RKO (cell line): ENCODE measurements at regions not wholly inside any gene's neighbourhood (a gene's known extent, or its start where the extent isn't known, plus 50 kb on each side); places are given as distances from the start of the nearest gene placed in this dataset.
A peak's percentile ranks its signal among the peaks of the same experiment; 100 is the strongest.

Experiments used
- DNase-seq: peaks from one replicate; pipeline ENCODE4 v3.0.0-alpha.2; 2016; ENCODE audit warnings: low spot score

DNA sequence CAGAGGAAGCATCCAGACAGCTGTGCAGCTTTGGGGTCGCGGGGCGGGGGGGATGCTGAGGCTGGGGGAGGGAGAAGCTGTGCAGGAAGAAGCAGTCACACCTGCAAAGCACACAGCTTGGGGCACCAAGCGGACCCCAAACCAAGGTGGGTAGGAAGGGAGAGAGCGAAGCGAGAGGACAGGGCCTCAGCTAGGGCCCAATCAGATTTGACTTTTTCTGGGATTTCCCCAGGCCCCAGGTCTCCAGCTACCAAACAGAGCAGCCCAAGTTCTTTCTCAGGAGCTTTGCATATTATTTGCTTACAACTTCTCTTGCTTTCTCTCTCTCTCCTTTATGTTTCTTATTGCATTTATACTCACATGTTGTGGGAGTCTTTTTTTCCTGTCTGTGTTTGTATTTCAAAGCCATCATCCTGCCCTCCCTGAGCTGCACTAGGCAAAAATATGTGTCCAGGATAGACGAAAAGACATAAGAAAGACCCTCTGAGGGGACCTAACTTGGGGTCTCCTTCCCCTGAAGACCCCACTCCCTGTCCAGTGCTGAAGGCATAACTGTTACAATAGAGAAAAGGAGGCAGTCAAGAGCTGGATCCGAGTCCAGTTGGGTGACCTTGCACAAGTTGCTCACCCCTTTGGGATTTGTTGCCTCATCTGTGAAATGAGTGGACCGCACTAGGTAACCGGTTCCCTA, 50.6 kb upstream of the SMNDC1 start:
- peak; percentile 69 for DNase-seq

GRCh38 chr10:110355922-110356627, 51.4 kb upstream of the SMNDC1 start:
- peak; percentile 77 for DNase-seq

DNA sequence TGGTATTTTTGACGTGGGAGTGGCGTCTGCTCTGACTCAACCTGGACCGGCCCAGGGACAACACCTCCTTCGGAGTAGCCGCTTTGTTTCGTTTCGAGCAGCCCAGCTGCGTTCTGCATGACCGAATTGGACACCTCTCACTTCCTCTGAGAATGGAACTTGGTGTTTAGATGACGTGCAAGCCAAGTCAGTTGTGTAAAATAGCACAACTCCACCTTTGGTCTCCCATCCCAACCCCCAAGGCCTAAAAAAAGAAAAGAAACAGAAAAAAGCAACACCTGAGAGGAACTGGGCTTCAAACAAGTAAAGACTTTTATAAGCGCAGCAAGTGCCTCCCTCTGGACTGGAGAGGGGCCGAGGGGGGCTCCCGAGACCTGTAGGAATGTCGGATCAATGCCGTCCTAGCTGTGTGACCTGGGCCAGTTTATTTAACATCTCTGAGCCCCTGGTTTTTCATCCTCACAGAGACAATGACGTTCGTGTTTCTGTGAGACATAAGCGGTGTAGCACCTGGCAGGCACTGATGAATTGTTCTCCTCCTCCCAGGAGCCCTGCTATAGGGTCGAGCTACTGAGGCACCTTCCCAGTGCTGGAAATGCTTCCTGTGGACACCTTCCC, 52.0 kb upstream of the SMNDC1 start:
- peak; percentile 96 for DNase-seq

- DNase-seq: peak; percentile 98
Observed at GRCh38 chr10:110357252-110357780, 52.6 kb upstream of the SMNDC1 start.

DNA sequence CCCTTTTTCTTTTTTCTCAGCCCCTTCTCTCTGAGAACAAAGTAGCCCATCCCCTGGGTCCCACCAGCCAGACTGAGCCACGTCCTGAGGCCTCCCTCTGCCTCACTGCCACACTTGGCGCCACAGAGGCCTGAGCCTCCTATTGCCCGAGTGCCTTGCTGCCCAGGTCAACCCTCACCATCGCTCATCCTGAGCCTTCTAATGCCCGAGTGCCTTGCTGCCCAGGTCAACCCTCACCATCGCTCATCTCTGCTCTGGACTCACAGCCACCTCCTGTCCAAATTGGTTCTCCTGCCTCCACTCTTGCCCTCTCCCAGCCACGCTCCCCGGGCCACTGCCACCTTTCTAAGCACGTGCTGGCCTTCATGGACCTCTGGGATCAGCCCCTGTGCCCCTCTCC, 53.2 kb upstream of the SMNDC1 start:
- no peak for DNase-seq

DNA sequence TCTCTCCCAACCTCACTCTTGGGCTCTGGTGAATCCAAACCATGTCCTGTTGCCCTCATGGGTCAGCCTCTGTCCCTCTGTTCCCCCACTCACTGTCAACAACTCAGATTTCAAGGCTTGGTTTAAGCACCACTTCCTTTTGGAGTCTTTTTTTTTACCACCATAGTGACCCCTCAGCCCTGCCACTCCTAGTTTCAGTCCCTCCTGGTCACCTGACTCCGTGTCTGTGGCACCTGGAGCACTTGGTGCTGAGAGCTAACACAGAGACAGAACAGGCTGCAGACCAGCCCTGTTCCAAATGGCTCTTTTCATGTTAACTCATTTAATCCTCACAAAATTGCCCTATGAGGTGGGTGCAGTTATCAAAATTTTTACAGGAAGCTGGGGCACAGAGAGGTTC, 53.6 kb upstream of the SMNDC1 start:
- no peak for DNase-seq

DNA sequence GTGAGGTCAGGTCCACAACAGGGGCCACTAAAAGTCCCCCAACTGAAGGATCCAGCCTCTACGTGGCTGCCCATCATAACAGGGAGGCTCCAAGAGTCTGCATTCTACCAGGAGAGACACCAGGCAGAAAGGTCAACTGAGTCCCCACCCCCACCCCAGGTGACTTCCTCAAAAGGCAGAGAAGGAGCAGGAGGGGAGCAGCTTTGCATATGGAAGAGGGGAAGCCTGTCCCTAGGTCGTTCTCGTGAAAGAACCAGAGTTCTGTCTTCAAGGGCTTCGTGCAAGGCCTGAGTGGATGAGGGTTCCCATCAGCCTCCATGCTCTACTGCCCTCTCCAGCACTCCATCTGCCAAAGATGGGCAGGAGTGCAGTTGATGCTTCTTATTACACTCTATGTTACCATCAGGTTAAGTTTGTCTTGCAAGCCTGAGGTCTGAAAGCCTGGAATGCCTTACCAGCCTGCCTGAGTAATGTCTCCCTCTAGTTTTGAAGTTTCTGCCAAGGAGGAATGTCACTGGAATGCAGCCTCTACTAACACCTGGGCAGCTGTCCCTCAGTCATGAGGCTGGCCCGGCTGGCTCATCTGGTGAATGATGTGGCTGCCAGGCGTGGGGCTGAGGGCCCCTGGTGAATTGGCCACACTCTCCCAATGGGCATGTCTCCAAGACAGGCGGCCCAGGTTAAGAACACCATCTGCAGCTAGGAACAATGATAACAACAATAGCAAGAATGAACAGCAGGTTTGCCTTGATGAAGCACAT, 54.3 kb upstream of the SMNDC1 start:
- DNase-seq: peak; percentile 63

- peak; percentile 30 for DNase-seq
Observed at GRCh38 chr10:110360857-110361474, 56.2 kb upstream of the SMNDC1 start.

DNA sequence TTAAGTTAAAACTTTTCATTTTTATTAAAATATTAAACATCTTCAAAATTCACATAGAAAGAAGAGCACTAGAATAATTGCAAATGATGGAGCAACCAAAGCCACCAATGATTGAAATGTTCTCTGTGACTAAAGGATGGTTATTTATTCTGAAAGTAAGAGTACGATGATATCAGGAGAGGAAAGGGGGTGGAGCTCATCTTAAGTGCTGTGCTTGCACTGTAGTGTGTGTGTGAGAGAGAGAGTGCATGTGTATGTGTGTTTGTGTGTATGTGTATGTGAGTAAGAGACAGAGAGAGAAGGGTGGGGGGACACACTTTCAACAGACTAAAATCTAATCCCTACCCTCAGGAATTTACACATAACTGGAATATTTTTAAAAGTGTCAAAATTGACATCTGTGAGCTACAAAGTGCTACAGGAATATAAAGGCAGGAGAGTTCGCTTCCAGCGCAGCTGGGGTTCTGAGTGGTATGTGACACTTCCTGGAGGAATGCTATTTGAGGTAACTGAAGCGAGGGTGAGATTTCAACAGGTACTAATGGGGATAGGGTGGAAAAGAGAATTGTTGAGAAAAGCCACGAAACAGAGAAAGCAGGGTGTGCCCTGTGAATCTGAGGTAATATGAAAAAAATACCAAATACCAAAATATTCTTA, 57.2 kb upstream of the SMNDC1 start:
- no peak for DNase-seq

DNA sequence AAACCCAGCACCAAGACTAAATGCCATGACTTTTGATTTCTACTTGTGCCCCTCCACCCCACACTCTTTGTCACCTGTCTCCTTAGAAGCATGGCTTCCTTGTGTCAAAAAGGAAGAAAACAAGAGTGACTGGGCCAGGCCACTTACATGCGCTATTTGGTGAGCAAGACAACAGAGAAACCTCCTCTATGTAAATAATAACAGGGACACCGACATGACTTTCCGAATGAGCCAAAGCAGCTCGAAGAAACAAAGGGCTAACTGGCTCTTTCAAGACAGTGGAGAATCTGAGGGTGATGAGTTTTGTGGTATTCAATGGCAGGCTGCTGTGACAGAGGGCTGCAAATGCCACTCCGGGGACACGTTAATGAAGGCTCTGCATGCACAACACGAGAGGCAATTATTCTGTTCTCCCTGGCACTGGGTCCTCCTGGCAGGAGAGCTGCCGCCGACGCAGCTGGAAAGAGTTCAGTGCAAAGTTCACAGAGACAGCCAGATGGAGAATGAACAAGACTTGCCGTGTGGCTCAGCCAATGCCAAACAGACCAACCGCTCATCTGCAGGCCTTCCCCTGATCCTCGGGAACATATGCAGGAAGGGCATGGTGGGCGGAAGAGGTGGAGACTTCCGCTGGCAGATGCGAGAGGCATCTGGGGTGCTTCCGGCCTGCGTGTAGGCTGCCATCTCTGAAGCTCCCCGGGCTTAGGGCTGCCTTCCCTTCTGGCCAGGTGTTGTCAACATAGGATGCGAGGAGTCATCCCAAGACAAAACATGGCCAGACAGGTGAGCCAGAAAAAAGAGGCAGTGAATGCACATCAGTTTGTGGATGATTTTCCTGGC, 59.1 kb upstream of the SMNDC1 start:
- no peak for DNase-seq

GRCh38 chr10:110364531-110364937, 59.8 kb upstream of the SMNDC1 start:
- no peak for DNase-seq

DNA sequence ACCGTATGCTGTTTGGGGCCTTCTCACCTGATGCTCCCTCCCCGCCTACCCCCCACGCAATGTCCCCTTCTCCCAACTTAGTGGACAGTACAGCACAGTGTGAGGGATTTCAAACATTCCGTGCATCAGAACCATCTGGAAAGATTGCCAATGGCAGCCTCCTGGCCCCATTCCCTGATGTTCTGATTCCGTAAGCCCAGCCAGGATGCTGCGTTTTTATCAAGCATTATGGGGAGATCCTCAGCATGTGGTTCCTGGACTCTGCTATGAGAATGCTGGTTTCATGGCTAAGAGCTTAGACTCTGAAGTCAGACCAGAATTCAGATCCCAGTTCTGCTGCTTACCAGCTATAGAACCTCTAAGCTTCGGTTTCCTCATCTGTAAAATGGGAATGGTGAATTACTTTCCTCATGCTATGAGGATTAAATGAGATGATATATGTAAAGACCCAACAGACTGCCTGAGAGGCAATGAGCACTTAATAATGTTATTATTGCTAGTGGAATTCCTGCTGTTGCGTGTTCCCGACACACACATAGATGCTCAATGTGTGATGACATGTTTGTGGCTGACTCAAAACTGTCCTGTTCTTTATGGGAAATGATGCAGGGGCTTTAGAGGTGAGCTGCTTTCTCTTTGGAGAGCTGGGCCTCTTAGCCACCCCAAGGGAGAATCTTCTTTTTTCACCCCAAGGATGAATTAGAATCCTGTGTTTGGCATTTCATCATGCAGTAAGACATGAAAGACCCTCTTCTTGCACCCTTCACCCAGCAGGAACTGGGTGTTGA, 60.8 kb upstream of the SMNDC1 start:
- DNase-seq: no peak

GRCh38 chr10:110366635-110367034, 61.9 kb upstream of the SMNDC1 start:
- DNase-seq: no peak

DNA sequence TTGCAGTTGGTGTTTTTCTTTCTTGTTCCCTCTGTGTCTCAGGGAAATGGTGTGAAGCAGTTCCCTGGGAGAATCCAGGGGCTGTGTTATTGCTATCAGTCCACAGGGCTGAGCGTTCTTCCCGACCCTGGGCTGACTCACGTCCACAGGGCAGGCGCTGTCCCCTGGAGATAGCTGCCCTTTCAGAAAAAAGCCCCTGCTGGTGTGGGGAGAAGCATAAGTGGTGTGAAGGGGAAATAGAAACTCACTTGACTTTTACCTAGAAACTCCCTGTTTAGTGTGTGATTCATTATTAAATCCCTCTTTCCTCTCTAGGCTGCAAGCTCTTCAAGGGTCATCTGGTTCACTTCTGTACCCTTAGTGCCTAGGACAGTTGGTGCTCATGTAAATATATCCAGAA, 63.3 kb upstream of the SMNDC1 start:
- no peak for DNase-seq

DNA sequence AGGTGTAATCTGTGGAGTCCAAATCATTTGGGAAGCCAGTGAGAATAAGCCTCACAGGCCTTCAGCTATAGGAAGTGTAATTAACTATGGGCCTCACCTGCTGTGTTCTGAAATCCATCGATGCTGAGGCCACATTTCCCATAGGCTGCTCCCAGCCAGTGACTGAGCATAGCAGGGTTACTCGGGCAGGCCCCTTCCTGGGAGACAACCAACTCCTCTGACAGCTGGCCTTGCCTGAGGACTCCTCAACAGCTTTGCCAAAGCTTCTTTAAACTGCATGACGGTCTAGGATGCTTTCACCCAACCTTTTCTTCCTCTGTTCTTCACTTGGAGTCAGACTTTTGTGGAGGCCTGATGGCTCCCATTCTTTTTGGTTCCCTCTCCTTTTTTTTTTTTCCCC, 63.8 kb upstream of the SMNDC1 start:
- no peak for DNase-seq

GRCh38 chr10:110370006-110370405, 65.3 kb upstream of the SMNDC1 start:
- DNase-seq: no peak

GRCh38 chr10:110372656-110373055, 67.9 kb upstream of the SMNDC1 start:
- DNase-seq: peak; percentile 66

DNA sequence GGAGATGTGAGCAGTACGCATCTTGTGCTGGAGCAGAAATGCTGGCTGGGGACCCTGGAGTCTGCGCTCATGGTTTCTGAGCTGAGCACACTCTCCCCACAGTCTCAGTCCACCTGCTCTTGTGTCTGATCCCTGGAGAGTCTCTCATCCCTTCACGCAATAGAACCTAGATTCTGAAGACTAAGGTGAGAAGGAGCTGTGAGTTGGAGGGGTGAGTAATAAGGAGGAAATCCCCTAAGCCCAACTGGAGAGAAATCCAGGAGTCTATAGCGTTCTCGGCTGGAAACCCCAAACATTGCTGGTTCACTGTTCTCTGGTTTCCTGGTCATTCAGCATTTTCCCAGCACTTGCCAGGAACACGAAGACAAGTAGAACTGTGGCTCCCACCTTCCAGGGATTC, 68.3 kb upstream of the SMNDC1 start:
- no peak for DNase-seq

DNA sequence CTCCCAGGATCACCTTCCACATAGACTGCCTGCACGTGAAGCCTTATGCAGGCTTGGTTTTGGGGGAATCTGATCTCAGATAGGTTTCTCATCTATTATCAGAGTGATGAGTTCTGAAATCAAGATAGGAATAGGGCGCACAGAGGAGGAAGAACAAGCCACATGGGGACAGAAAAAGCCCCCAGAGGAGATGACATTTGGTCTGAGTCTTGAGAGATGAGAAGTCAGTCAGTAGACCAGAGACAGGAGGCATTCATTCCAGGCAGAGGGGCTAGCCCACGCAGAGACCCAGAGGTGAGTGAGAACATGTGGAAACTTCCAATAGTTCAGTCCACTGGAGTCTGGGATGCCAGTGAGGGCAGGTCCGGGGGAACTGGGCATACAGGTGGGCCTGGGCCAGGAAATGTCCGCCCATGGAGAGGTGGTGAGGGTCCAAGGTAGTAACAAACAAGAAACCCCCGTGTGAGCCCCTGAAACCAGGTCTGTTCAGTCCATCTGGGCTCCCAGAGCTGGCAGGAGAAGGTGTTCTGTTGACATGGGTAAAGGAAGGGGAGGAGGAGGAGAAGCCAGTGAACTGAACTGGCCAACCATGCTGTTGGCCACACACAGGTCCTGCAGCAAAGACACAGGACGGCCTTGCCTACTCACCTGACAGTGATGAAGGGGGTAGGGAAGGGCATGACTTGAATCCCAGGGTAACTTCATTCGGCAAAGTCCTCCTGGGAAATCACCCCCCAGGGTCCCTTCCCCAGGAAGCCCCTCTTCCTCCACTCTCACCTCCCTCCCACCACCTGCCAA, 69.3 kb upstream of the SMNDC1 start:
- no peak for DNase-seq
